B cell (primary cell): ENCODE measurements at regions not wholly inside any gene's neighbourhood (a gene's known extent, or its start where the extent isn't known, plus 50 kb on each side); places are given as distances from the start of the nearest gene placed in this dataset.

ENCODE experiments used
- ATAC-seq: fragments of 200-7000 bp; cut with Tn5 transposase; one replicate; pipeline ENCODE4 v1.10.0; 2021; ENCODE audit warnings: low read depth, mild to moderate bottlenecking, moderate number of reproducible peaks, moderate library complexity
- CTCF ChIA-PET: fragments of 350-600 bp; sonication (Branson Sonifier 250); formaldehyde crosslinking; loops from one replicate; lab custom pipeline; 2021; ENCODE audit warnings: antibody characterized with exemption, inconsistent platforms; lab: Charles Lee
- POLR2A ChIA-PET: fragments of 350-600 bp; sonication (Branson Sonifier 250); formaldehyde crosslinking; loops from one replicate; lab custom pipeline; 2021; ENCODE audit warnings: antibody characterized with exemption; lab: Charles Lee
- DNase-seq: peaks from one replicate; pipeline ENCODE4 v3.0.0; 2013
- H2AFZ ChIP-seq: 2 replicates; pipeline ENCODE4 v1.6.1; 2012; ENCODE audit warnings: mild to moderate bottlenecking, low read depth, low read length; ENCODE audit not compliant: insufficient read depth, poor library complexity, severe bottlenecking
- H3K27ac ChIP-seq, 2 donors: 1 replicate in 1 of 2; 2 replicates in 1 of 2; pipeline ENCODE4 v1.5.1; 2012 to 2013; ENCODE audit warnings: low read length in 2 of 2, mild to moderate bottlenecking in 2 of 2, moderate library complexity in 1 of 2
- H3K27me3 ChIP-seq, 4 experiments: fragments of 200-600 bp in 1 of 4; sonication (generic) in 1 of 4; replicated peaks in 1 of 4; 1 replicate in 2 of 4; 2 replicates in 2 of 4; pipeline versions ENCODE4 v1.6.1 to v1.7.0; 2013 to 2016; ENCODE audit warnings: low read length in 3 of 4, mild to moderate bottlenecking in 2 of 4, mixed read lengths in 1 of 4, moderate library complexity in 1 of 4; ENCODE audit not compliant: insufficient read depth in 4 of 4, control insufficient read depth in 3 of 4; ENCODE audit errors: control extremely low read depth in 1 of 4
- H3K36me3 ChIP-seq, 2 experiments: replicated peaks in 1 of 2; 1 replicate in 1 of 2; 2 replicates in 1 of 2; pipeline versions ENCODE4 v1.6.1 to v1.7.1; 2013; ENCODE audit warnings: low read length in 1 of 2; ENCODE audit not compliant: insufficient read depth in 2 of 2, control insufficient read depth in 1 of 2; ENCODE audit errors: control extremely low read depth in 1 of 2, extremely low read depth in 1 of 2
- H3K4me1 ChIP-seq, 2 donors: fragments of 200-600 bp in 1 of 2; sonication (generic) in 1 of 2; 1 replicate in 1 of 2; 2 replicates in 1 of 2; pipeline versions ENCODE4 v1.5.1 to v1.6.1; 2013 to 2017; ENCODE audit warnings: low read length in 2 of 2; ENCODE audit not compliant: control insufficient read depth in 2 of 2, insufficient read depth in 2 of 2
- H3K4me2 ChIP-seq: replicated peaks from 2 replicates; pipeline ENCODE3; 2012; ENCODE audit warnings: mild to moderate bottlenecking, low read depth, low read length; ENCODE audit not compliant: poor library complexity, severe bottlenecking
- H3K4me3 ChIP-seq, 5 experiments: fragments of 200-600 bp in 1 of 5; sonication (generic) in 1 of 5; 1 replicate in 3 of 5; 2 replicates in 2 of 5; pipeline versions ENCODE4 v1.5.1 to v1.7.0; 2011 to 2016; ENCODE audit warnings: low read length in 4 of 5, mild to moderate bottlenecking in 4 of 5, low read depth in 2 of 5, control low read depth in 1 of 5, moderate library complexity in 1 of 5; ENCODE audit not compliant: insufficient read depth in 1 of 5; ENCODE audit errors: control extremely low read depth in 1 of 5, extremely low read depth in 1 of 5
- H3K79me2 ChIP-seq: fragments of 200-600 bp; sonication (generic); one replicate; pipeline ENCODE4 v1.6.0; 2016; ENCODE audit warnings: low read length; ENCODE audit not compliant: control insufficient read depth, insufficient read depth
- H3K9ac ChIP-seq: fragments of 200-600 bp; sonication (generic); 2 replicates; pipeline ENCODE4 v1.6.1; 2017; ENCODE audit warnings: mild to moderate bottlenecking, low read length, moderate library complexity
- H3K9me3 ChIP-seq, 3 donors: one replicate each; pipeline versions ENCODE4 v1.6.1 to v1.7.1; 2013; ENCODE audit warnings: low read length in 2 of 3; ENCODE audit not compliant: control insufficient read depth in 2 of 3, insufficient read depth in 1 of 3; ENCODE audit errors: control extremely low read depth in 1 of 3
- H4K20me1 ChIP-seq: 2 replicates; pipeline ENCODE4 v1.6.0; 2012; ENCODE audit warnings: mild to moderate bottlenecking, low read length; ENCODE audit not compliant: insufficient read depth, control insufficient read depth, poor library complexity, severe bottlenecking
- H3K27ac Mint-ChIP-seq: one replicate; pipeline ENCODE4 v1.8.0; 2021; ENCODE audit warnings: mixed read lengths
- H3K27me3 Mint-ChIP-seq: one replicate; pipeline ENCODE4 v1.8.0; 2021; ENCODE audit warnings: mixed read lengths
- H3K4me1 Mint-ChIP-seq: one replicate; pipeline ENCODE4 v1.8.0; 2021; ENCODE audit warnings: mixed read lengths
- H3K4me3 Mint-ChIP-seq: one replicate; pipeline ENCODE4 v1.8.0; 2021; ENCODE audit warnings: mixed read lengths
- H3K9me3 Mint-ChIP-seq: one replicate; pipeline ENCODE4 v1.8.0; 2022; ENCODE audit warnings: mixed read lengths; ENCODE audit not compliant: insufficient read depth
- CTCF ChIP-seq: fragments of 200-600 bp; IDR thresholded peaks from one replicate; pipeline ENCODE4 v1.8.0; 2022; ENCODE audit warnings: antibody characterized with exemption, mild to moderate bottlenecking
- EZH2 ChIP-seq: IDR thresholded peaks from 2 replicates; pipeline ENCODE4 v1.6.1; 2012; ENCODE audit warnings: borderline replicate concordance, low read depth, mild to moderate bottlenecking, moderate library complexity, low read length; ENCODE audit not compliant: insufficient read depth, poor library complexity, severe bottlenecking
- WGBS: methylation state at CpG from one replicate; pipeline ENCODE4 v1.1.5; 2013; ENCODE audit warnings: missing lambda C conversion rate; ENCODE audit not compliant: insufficient coverage; 5-methylcytosine and 5-hydroxymethylcytosine counted together
- intact Hi-C: fragments of 100-400 bp; cut with micrococcal nuclease; formaldehyde crosslinking; loops from one replicate; pipeline ENCODE4 v1.10.0; 2022

- no peak overlapping the region for H3K4me3 ChIP-seq
- no peak overlapping the region for H3K9ac ChIP-seq
- H3K27me3 ChIP-seq = no peaks in the 10 kb centered on the region
- H3K27ac ChIP-seq = no peak overlapping the region
- DNase-seq (no peak), ATAC-seq (no peak)
- Mint-ChIP-seq H3K4me1 (no peaks in the 10 kb centered on the region), H3K4me3 (no peak overlapping the region), H3K9me3 (no peaks in the 10 kb centered on the region), H3K27me3 (no peaks in the 10 kb centered on the region), H3K27ac (no peak overlapping the region)
- 100% methylated on average over 3 of the region's 3 CpGs for WGBS
- H2AFZ ChIP-seq = no peak overlapping the region
- no peak for TF ChIP-seq EZH2
- no peak for TF ChIP-seq CTCF
- CTCF ChIA-PET = no interaction called here
- no peaks in the 10 kb centered on the region for H3K4me1 ChIP-seq
- POLR2A ChIA-PET = no interaction called here
- no peak overlapping the region for H3K4me2 ChIP-seq
- no peaks in the 10 kb centered on the region for H3K36me3 ChIP-seq
- H3K9me3 ChIP-seq = peaks cover 0 to 30% (median 0%) of the 10 kb centered on the region in 3 donors
- H3K79me2 ChIP-seq = no peaks in the 10 kb centered on the region
- no peaks in the 10 kb centered on the region for H4K20me1 ChIP-seq
- intact Hi-C loops = no loop called here
These were observed 718.1 kb downstream of the GALR1 start for GRCh38 chr18:77967791-77968190.

- no peak for DNase-seq
- Histone ChIP-seq H3K27me3 (no peaks in the 10 kb centered on the region), H3K4me2 (no peak overlapping the region), H3K79me2 (no peaks in the 10 kb centered on the region), H3K4me1 (no peaks in the 10 kb centered on the region), H2AFZ (no peak overlapping the region), H3K4me3 (no peak overlapping the region), H3K9ac (no peak overlapping the region), H4K20me1 (no peaks in the 10 kb centered on the region), H3K27ac (no peak overlapping the region), H3K9me3 (peaks cover 0 to 26% (median 0%) of the 10 kb centered on the region in 3 donors), H3K36me3 (no peaks in the 10 kb centered on the region)
- ChIA-PET POLR2A (no interaction called here), CTCF (no interaction called here)
- Mint-ChIP-seq H3K4me1 (no peaks in the 10 kb centered on the region), H3K27me3 (no peaks in the 10 kb centered on the region), H3K9me3 (no peaks in the 10 kb centered on the region), H3K4me3 (no peak overlapping the region), H3K27ac (no peak overlapping the region)
- no peak for ATAC-seq
- WGBS = no CpG with 5 or more reads among the region's 2 CpGs
- TF ChIP-seq CTCF (no peak), EZH2 (no peak)
- intact Hi-C loops = no loop called here
These were observed 720.3 kb downstream of the GALR1 start for GRCh38 chr18:77969972-77970371.
